HG02981 (cell line): ENCODE measurements at regions not wholly inside any gene's neighbourhood (a gene's known extent, or its start where the extent isn't known, plus 50 kb on each side); places are given as distances from the start of the nearest gene placed in this dataset.

Experiments used
- ATAC-seq: cut with Tn5 transposase; IDR thresholded peaks from one replicate; pipeline ENCODE4 v1.9.1; 2021; ENCODE audit warnings: mild to moderate bottlenecking, moderate library complexity; ENCODE audit not compliant: unreplicated experiment

DNA sequence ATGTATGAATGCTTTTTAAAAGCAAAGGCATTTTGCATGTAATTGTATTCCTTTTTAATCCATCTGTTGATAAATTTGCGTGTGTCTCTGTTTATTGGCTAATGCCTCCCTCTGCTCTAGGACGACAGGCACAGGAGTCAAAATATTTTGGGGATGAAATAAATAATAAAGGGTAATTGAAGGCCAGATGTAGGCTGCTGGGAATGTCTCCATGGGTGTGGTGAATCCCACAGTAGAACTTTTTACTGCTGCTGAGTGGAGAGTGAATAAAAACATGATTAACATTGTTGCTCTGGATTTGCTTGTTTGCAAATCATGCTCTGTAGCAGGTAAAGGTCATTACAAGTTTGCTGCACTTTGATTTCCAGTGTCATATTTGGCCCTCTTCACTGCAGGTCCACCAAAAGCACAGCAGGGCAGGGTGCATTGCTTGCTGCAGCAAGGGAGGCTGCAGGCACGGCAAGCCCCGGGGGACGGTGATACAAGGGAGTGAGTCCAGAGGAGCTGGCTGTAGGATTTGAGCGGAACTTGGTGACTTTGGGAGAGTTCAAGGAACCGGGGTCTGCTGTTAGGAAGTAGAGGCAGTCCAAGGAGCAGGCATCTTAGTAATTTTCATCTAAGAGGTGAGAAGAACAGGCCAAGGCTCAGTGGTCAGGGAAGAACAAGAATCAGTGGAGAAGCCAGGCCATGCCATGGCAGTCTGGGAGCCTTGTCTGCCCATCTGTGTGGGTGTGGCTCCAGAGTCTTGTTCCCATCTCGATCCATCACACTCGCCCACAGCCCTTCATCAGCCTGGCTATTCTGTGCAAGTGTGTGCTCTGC lies 201.5 kb upstream of the RAB6C start:
- no peak for ATAC-seq

DNA sequence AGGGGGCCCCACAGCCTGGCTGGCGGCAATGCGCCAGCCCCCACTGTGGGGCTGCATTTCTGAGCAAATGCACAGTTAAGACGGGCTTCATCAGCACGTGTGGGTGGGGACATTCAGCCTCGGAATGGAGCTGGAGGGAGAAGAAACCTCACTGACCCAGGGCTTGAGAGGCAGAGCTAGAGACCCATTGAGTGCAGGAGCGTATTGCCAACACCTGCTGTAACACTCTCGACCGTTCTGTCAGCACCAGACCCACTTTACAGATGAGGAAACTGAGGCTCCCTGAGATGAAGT lies 200.9 kb upstream of the RAB6C start:
- ATAC-seq, result no peak

DNA sequence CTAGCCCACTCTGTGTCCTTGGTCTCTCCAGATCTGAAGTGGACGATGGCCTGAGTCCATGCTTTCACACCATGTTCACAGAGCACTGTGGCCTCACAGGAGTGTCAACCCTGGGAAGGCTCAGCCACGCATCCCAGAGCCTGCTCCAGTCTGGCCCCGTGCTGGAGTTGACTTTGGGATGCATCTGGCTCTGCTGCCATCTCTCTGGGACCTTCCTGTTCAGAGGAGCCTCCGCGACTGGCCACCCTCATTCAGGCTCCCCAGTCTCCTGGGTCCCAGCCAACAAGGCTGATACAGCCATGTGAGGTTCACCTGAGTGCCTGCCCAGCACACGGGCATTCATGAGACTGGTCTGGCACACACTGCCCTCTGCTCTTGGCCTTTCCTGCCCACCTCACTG lies 199.7 kb upstream of the RAB6C start:
- no peak for ATAC-seq

DNA sequence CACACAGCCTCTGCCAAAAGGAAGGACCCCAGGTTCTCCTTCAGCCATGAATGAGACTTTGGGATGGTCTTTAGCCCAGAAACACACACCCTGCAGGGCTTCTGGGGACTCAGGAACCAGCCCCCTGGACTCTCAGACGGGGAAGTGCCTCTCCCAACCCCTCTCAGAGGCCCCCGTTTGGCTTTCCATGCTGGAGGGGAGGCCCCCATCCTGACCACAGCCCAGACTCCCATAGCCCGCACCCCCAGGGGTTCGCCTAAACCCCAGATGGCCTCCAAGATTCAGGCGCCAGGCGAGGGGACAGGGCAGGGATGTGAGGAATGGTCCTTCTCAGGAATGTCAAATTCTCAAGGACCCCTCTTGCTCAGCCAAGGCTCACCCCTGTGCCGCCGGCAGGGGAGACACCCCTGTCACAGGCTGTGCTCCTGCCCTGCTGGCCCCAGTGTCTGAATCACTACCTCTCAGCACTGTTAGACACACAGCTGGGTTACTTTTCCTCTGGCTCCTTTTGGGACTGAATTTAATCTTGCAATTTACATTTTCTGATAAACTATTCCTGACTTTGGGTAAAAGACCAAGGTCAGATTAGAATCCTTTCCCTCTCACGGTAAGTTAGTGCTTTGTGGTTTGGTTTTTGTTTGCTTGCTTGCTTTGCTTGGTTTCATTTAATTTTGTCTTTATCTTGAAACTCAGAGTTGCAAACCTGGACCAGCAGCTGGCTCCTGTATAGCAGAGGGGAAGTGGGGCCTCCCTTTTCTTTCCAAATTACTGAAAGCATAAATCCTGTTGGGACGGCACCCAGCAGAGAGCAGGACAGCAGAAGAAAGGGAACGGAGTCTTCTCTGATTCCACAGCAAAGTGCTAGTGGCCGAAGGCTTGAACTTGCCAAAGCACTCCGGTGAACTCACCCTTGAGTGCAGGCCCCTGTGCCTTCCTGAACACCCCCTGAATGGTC lies 198.9 kb upstream of the RAB6C start:
- no peak for ATAC-seq

DNA sequence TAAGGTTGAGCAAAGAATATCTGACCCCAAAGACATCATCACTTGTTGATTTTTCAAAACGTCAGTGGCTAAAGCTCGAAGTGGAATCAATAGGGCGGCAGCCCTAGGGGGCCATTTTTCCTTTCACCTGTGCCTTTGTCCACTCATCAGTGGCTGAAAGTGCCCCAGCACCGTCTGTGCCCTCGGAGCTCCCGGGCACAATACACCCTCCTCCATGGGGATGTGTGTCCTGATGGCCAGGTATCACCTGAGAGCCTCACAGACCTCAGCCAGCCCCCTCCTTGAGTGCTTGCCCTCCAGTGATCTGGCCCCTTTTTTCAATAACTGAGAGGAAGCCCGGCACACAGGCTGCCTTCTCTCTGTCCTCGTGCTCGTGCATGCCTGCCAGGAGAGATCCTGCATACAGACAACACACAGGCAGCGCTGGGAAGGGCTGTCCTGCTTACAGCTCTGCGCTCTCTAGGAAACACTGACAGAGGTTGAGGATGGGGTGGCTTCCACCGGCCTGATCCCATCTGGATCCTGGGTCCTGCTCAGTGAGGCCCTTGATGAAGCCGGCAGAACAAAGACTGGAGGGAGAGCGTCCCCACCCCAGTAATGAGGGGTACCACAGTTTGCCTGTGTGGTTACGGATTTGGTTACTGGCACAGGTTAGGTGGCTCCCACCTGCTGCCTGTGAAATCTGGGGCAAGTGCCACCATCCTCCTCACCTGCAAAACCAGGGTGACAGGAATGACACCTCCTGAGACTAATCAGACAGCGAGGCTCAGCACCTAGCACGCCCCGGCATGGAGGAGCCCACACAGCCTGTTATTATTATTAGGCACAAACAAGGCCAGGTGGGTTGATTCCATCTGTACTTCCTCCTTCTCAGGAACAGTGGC lies 197.5 kb upstream of the RAB6C start:
- ATAC-seq, result no peak

DNA sequence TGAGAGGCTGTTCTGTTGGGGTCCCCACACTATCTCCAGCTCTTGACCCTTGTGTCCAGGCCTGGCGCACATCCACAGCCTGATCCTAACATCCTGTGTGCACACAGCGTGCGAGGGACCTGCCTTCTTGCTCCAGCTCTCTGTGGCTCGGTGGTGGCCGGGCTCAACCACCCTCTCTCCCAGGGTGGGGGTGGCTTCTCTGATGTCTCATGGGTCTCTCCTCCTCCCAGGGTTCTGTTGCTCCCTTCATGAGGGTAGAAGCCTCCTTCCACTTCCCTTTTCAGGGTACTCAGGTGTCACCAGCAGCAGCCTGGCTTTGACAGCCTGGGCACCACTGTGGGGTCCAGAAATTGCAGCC lies 196.9 kb upstream of the RAB6C start:
- no peak for ATAC-seq

DNA sequence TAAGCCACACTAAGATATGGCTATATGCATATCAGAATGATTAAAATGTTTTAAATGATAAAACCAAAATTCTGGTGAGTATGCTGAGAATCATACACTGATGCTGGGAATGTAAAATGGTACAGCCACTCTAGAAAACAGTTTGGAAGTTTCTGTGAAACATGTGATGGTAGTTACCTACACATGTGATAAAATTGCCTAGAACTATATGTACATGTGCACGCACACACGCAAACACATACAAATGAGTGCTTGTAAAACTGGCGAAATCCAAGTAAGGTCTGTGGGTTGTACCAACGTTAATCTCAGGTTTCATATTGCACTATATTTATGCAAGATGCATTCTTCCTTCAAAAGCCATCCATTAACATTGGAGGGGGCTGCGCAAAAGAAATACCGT lies 195.0 kb upstream of the RAB6C start:
- ATAC-seq, result no peak

DNA sequence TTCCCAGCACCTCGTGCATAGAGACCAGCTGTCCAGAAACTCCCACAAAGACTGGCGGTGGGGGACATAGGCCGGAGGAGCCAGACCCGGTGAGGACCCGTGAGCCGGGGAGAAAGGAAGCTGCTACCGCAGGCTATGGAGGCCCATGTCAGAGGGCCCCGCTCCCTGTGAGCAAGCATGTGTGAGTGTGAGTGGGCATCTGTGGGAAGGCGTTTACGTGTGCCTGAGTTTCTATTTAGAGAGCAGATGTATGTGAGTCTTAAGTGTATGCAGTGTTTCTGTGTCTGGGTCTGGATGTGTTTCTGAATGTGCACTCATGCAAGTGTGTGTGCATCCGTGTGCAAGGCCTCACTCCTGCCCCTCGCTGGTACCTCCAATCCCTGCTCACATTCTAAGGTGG lies 187.8 kb upstream of the RAB6C start:
- no peak for ATAC-seq

DNA sequence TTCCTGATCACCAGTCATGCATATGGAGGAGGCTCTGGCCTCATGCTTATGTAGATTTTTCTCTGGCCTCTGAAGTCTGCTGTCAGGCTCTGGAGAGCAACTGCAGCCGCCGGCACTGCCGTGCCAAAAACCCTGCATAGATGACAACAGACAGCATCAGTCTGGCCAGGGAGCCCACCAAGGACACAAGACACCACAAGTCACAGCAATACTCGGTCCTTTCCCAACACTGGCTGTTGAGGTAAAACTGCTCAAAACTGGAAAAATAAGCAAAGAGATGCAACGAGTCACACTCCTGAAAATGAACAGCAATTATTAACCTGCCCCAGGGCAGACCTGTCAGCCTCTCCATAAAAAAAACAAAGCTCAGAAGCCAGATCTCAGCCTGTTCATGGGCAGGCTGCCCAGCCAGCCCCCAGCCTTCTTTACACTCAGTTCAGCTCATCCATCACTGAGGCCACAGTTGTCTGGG lies 186.0 kb upstream of the RAB6C start:
- no peak for ATAC-seq

DNA sequence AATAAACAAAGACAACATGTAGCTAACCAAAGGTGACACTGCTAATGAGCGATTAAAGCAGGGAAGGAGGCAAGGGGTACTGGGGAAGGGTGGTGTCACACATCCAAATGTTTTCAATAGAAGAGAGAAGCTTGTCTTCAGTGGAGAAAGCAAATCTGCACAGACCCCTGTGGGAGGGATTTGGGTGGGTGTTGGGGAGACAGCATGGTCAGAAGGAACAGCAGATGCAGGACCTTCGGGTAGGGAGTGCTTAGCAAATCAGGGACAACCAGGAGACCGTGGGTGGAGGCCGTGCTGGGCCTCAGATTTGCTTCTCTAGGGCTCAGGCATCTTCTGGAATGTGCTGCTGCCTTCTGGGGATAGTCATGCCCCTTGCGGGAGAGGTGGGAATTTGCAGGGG lies 185.3 kb upstream of the RAB6C start:
- ATAC-seq, result no peak

DNA sequence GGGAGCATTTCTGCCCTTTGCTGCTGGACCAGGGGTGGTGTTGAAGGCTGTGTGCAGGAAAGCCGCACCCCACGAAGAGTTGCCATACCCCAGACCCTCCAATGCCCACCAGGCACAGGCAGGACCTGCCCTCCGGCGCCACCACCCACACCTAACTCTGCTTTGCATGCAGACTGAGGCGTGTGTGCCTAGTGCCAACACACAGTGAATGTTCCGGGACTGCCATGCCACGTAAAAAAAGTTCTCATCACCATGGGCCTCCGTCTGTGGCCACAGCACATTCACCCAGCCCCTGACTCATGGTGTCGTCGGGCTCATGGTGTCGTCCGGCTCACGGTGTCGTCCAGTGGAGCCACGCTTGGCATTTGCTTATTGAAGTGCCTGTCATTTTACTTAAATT lies 184.9 kb upstream of the RAB6C start:
- no peak for ATAC-seq

DNA sequence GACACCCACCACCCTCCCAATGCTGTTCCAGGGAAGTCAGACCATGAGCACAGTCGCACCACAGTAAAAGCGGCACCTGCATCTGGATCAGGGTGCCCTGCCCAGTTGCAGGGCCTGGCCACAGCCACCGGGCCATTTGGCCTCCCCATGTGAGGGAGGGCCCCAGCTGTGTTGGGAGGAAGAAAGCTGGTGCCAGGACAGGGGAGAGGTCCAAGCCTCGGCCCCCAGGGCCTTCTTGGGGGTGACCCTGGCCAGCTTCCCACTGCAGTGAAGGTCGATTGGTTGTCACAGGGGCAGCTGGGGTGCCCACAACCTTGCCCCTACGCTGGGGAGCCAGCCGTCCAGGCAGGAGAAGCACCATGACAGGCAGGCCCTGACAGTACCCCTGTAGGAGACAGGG lies 183.2 kb upstream of the RAB6C start:
- ATAC-seq, result no peak

DNA sequence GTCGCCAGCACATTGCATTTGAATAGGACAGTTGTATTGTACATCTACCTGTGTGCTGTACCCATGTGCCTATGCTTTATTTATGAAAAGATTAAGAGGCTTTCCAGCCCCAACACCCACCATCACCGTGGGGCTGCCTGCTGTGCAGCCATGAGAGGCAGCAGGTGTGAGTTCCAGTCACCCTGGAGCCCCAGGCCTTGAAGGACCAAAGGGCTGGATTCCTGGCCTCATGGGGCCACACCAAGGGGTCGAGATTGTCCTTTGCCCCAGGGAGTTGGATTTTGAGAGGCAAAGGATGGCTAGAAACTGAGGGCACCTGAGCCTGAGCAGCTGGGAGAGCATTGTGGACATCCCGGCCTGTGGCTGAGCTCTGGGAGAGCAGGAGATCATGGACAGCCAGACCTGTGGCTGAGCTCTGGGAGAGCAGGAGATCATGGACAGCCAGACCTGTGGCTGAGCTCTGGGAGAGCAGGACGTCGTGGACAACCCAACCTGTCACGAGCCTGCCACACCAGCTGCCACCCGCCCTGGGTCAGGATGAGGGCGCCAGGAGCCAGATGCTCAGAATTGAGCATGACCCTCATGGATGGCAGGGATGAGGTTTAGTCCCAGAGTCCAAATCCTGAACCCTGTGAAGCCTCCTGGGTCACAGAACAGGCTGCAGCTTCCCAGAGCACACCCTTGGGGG lies 182.5 kb upstream of the RAB6C start:
- no peak for ATAC-seq

DNA sequence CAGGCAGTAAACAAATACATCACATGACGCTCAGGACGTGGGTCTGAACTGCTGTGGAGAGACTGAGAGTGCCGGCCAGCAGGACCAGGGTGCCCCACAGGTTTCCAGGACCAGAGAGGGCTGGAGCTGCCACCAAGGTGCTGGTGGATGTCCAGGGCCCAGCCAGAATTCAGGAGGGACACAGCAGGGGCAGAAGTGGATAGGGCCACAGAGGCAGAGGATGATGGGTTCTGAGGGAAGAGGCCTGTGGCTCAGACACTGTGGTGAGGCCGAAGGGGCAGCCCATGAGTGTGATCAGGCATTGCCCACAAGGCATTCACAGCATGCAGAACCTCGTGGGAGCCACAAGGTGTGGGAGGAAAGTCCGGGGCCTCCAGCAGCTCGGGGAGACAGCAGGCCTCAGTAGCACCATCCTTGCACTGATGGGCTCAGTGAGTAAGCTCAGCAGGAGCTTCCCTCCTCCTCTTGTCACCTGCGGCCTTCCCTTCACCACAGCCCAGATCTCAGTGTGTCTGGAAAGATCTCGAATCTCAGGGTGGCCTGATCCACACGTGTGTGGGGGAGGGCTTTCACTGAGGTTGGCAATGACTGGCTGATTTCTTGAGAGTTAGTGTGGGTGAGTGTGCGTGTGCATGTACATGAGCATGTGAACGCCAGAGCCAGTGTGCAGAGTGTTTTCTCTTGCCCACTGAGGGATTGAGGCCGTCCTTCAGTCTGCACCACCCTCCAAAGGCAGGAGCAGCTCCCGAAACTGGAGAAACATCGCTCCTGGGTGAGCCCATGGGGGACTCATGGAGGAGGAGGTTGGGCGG lies 181.8 kb upstream of the RAB6C start:
- ATAC-seq, result no peak

DNA sequence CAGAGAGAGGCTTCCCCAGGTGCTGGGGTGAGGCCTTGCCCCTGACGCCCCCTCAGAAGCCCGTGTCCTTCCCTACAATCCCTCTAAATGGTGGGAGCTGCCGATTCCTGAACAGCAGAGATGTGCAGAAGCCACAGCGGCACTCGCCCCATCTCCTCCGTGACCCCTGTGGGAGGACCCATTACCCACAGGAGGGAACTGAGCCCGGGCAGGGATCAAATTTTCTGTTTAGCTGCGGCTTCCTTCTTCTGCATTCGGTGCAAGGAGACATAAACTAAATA lies 181.2 kb upstream of the RAB6C start:
- no peak for ATAC-seq

DNA sequence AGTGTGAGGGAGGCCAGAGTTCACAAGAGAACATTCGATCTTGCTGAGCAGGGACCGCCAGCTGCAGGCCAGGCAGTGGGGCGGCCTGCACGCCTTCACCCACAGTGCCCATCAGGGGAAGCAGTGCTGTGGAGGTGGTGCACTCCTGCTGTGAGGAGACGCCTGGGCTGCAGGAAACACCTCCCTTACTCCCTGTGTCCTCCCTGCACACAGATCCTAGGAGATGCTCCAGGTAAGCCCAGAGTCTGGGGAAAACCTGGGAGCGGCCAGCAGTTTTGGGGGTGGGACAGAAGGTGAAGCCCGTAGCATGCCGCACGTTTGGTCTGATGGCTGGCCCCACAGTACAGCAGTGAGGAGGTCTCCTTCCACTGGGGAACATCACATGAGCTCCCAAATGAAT lies 180.8 kb upstream of the RAB6C start:
- ATAC-seq, result no peak

DNA sequence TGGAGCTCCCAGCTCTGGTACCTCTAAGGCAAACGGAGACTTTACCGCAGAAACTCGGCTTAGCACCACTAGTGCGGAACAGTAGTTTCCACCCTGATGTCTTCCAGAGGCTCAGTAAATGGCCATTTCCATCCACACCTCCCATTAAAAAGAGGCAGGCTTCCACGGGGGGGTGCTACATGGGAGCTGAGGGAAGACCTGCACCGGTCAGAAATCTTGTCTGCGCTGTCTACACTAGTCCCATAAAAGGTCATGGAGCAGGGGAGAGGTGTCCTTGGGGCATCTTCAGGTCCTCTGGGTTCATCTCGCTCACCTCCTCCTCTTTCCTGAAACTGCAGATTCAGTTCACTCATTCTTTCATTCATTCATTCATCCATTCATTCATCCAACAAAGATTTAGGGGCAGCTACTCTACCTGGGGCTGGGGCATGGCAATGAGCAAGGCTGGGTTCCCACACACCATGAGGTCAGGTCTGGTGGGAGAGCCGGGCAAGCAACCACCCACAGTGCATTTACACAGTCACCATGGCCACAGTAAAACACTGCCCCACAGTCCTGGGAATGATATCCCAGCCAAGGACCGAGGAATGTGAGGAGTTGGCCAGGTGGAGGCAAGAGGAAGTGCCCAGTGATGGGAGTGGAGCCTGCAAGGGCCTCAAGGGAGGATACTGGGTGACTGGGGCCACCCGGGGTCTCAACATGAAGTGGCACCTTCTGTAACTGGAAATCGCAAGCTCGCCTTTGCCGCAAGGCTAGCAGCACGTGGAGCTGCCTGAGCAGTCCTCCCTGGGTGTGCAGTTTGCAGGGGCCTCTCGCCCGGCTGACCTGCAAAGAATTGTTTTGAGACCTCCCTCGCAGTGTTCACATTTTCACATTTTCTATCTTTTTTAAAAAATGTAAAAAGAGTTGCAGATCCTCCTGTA lies 180.2 kb upstream of the RAB6C start:
- no peak for ATAC-seq

DNA sequence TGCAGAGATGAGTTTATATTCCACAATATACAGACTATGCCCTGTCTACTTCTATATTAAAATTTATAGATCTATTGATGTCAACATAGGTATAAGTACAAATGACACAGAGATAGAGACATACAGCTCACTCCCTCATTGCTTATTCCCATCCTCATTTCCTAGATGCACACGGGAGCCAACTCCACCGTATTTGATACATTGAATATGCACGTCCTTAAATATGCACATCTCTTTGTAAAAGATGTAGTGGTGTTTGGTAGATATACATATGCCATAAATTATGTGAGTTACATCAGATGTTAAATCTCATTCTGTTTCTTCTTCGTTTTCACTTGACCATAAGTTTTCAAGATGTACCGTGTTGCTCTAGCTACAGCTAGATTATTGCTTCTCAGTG lies 179.2 kb upstream of the RAB6C start:
- ATAC-seq, result no peak

DNA sequence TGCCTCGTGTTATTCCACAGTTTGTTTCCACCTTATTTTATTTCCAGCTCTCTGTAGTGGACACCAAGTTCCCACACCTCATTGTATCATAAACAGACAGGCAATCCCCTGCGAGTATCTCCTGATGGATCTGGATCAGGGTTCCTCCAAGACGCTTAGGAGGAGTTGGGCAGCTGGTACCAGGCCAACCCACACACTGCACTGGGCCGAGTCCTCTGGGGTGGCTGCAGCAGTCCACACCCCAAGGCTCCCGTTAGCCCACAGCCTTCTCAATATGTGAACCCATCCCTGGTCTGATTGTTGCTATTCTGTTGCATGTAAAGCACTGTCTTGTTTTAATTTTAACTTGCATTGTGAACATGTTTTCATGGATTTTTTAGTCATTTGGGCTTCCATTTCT lies 178.8 kb upstream of the RAB6C start:
- ATAC-seq, result no peak
